ENCODE measurements at regions not wholly inside any gene's neighbourhood (a gene's known extent, or its start where the extent isn't known, plus 50 kb on each side); places are given as distances from the start of the nearest gene placed in this dataset.

- no peak overlapping the region for H3K4me3 ChIP-seq (ENCODE audit: low read depth, low read length)
- ChIA-PET POLR2A (no interaction called here), CTCF (no interaction called here)
- TF ChIP-seq, protein P1, sequence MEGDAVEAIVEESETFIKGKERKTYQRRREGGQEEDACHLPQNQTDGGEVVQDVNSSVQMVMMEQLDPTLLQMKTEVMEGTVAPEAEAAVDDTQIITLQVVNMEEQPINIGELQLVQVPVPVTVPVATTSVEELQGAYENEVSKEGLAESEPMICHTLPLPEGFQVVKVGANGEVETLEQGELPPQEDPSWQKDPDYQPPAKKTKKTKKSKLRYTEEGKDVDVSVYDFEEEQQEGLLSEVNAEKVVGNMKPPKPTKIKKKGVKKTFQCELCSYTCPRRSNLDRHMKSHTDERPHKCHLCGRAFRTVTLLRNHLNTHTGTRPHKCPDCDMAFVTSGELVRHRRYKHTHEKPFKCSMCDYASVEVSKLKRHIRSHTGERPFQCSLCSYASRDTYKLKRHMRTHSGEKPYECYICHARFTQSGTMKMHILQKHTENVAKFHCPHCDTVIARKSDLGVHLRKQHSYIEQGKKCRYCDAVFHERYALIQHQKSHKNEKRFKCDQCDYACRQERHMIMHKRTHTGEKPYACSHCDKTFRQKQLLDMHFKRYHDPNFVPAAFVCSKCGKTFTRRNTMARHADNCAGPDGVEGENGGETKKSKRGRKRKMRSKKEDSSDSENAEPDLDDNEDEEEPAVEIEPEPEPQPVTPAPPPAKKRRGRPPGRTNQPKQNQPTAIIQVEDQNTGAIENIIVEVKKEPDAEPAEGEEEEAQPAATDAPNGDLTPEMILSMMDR (IDR thresholded peaks at IDR 0.05; ENCODE audit: insufficient read depth, low read length, missing control alignments), result no peak
- DNase-seq (ENCODE audit: low read depth, low spot score), result no peak
Observed at GRCh38 chr11:70734379-70734778, 336.1 kb downstream of the CTTN start.

DNA sequence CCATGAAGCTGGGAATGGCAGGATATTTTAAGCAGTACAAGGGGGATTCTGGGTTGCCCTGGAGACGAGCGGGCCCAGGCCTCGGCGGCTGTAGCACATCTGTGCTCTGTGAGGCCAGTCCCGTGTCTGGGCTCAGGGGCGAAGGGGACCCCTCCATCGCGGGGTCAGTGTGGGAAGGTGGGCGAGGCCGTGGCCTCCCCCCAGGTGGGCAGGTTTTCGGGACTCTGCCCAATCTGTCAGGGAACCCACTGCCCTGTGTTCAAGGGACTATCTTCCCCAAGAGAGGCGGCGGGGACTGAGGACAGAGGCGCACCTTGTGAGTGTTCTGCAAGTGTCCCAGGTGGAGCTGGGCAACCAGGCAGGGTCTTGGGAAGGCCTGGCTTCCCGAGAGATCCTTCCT lies 336.6 kb downstream of the CTTN start:
- no peak for DNase-seq (ENCODE audit: low read depth, low spot score)
- H3K4me3 ChIP-seq (ENCODE audit: low read depth, low read length), result no peak overlapping the region
- TF ChIP-seq, protein P1 (IDR thresholded peaks at IDR 0.05; ENCODE audit: insufficient read depth, low read length, missing control alignments), result no peak
- CTCF ChIA-PET, result no interaction called here
- POLR2A ChIA-PET, result no interaction called here

- DNase-seq (ENCODE audit: low read depth, low spot score), result no peak
- no peak overlapping the region for H3K4me3 ChIP-seq (ENCODE audit: low read depth, low read length)
- TF ChIP-seq, protein P1 (IDR thresholded peaks at IDR 0.05; ENCODE audit: insufficient read depth, low read length, missing control alignments), result no peak
- CTCF ChIA-PET, result no interaction called here
- POLR2A ChIA-PET, result no interaction called here
Observed at GRCh38 chr11:70735976-70736375, 337.6 kb downstream of the CTTN start.

- POLR2A ChIA-PET, result no interaction called here
- no peak overlapping the region for H3K4me3 ChIP-seq (ENCODE audit: low read depth, low read length)
- CTCF ChIA-PET, result no interaction called here
- TF ChIP-seq, protein P1 (IDR thresholded peaks at IDR 0.05; ENCODE audit: insufficient read depth, low read length, missing control alignments), result no peak
- DNase-seq (ENCODE audit: low read depth, low spot score), result no peak
Observed at GRCh38 chr11:70736461-70736860, 338.1 kb downstream of the CTTN start.

- H3K4me3 ChIP-seq (ENCODE audit: low read depth, low read length), result no peak overlapping the region
- ChIA-PET POLR2A (no interaction called here), CTCF (no interaction called here)
- no peak for DNase-seq (ENCODE audit: low read depth, low spot score)
- TF ChIP-seq, protein P1 (IDR thresholded peaks at IDR 0.05; ENCODE audit: insufficient read depth, low read length, missing control alignments), result no peak
Observed at GRCh38 chr11:70736937-70737640, 338.8 kb downstream of the CTTN start.

DNA sequence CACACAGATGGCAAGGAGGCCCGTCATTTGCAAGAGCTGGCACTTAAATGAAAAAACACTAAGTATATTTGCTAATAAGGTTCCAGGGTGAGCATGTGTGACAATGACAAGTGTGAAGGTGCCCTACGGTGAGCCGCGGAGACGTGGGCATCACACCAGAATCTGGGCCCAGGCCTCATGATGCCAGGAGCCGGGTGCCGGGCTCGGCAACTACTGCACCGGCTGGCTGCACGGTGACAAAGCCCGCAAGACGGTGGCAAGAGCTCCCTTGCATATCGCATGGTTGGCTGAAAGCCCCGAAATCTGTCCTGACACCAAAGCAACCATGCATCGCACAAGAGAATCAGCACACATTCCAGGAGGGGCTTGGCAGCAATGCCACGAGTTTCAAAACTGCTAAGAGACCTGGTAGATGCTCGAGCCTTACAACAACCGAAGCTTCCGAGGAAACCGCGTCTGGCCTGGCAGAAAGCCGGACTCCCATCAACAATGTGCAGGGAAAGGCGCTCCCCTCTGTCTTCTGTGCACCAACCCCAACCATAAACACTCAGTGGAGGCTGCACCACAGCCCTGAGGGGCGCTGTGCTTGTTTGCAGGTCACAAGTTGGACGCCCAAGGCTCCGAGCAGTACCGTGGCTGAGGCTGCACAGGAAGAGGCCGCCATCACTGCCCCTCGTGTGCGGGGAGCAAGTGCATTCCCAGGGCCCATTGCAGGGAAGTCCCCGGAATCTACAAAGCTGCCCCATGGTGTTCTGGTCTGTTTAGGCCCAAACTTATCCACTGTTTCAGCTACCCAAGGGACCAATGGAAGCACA lies 339.7 kb downstream of the CTTN start:
- CTCF ChIA-PET, result no interaction called here
- TF ChIP-seq, protein P1 (IDR thresholded peaks at IDR 0.05; ENCODE audit: insufficient read depth, low read length, missing control alignments), result no peak
- POLR2A ChIA-PET, result no interaction called here

More for the DNA sequence above, 339.7 kb downstream of the CTTN start:
- H3K4me3 ChIP-seq (ENCODE audit: low read depth, low read length), result no peak overlapping the region
- no peak for DNase-seq (ENCODE audit: low read depth, low spot score)

Data from AG04449 (cell line).